ENCODE measurements at regions not wholly inside any gene's neighbourhood (a gene's known extent, or its start where the extent isn't known, plus 50 kb on each side); places are given as distances from the start of the nearest gene placed in this dataset.

DNA sequence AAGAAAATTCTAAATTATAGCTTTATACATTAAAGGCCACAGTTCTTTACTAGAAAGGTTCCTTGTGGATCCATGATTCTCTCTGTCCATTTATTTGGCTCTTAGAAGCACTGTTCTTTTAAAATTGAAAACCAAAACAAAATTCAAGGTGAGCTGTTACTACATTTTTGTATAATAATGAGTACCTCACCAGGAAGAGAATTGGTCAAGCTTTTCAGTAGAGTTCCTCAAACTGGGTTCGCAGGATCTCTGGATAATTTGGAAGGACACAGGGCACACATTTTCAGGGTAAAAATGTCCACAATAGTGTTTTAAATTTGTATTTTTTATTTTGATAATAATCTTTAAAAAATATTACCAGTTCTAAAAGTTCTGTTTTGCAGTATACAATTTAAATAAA lies 93.0 kb downstream of the PPP1R3A start:
- no peak for DNase-seq

DNA sequence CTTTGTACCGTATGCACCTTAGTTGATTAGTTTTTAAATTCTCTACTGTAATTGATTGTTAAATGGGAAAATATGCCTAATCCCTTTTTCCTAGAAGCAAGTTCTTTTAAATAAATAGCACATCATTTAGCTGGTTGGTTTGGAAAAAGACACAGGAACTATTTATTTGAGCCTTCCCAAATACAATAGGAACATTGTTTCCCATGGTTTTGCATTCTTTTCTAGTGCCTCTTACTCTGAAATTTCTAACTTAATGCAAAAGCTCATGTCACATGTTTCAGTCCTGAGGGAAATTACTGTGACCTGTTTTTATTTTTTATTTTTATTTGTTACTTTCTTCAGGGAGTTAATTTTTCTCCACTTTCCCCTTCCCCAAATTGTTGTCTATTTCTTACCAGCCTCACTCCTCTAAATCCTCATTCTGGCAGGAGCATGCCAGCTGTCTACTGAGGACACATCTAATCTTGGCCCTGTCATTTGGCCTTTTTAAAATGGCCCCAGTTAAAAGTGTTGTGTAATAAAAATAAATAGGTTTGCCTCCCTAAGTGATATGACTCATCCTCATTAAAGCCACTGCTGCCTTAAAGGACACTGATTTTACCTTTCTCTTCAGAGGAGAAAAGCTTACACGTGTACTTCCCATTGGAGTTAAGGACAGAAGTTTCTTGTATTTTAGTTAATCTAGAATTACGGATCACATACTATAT lies 94.5 kb downstream of the PPP1R3A start:
- DNase-seq, result no peak

- no peak for DNase-seq
Observed at GRCh38 chr7:113819474-113819873, 99.3 kb downstream of the PPP1R3A start.

GRCh38 chr7:113816639-113817038 lies 102.2 kb downstream of the PPP1R3A start:
- no peak for DNase-seq

DNA sequence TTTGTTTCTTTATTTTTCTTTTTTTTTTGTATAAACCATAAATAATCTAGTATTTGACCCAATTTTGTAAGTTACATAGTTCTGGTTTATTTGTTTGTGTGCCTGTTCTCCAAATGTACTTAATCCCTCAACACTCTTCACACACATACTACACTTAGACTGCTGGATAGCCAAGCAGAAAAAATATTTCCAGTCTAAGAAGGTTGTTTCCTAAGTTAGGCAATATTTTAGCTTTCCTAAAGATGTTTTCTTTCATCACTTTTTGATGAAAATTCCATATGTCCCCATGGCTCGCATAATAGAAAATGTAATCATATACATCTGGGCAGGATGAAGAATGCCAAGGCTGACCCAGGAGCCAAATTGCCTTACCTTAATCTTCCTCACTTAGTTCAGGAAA lies 105.3 kb downstream of the PPP1R3A start:
- DNase-seq, result no peak

DNA sequence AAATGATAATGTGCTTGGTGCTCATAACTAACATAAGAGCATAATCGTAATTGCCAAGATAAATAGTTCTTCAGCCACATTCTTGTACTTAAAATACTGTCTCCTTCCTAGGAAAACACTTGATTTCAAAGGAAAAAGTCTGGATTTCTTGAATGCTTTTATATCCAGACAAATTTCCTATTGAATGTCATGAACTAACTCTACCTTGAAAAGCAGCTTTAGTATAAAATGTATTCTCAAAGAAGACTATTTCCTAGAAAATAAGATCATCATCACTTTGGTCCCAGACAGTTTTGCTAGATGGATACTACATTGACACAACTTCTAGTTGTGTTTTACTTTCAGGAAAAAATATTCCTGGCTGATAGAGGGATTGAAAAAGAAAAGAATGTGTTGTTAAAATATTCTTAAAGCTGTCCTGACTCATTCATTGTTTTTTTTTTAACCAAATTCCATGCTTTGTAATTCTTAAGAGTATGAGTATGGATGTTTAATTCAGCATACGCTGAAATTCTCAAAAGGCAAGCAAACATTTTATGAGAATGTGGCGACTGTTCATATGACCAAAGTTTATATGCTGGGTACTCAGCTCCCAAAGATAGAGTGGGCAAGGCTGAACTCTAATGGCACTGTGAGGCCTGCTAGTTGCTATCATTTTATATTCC lies 106.1 kb downstream of the PPP1R3A start:
- DNase-seq, result no peak

DNA sequence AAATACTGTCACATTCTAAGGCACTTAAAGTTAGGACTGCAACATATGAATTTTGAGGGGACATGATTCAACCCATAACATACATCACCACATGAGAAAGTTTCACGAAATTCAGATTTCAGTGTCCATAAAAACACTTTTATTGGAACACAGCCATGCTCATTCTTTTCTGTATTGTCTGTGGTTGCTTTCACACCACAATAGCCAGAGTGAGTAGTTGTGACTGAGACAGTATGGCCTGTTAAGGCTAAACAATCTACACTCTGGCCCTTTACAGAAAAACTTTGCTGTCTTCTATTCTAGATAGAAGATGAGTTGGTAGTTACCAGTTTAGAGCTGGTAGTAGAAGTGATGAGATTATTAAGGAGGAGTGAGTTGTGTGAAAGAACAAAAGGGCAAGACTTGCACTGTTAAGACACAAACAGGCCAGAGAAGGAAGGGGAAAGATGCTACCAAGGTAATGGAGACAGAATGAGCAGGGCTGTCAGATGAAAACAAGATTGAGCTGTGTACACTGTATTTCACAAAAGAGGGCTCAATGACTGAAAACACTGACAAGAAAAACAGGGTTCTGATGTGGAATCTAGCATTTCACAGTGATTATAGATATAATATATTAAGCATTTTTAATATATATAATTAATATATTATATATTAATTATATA lies 108.6 kb downstream of the PPP1R3A start:
- no peak for DNase-seq

DNA sequence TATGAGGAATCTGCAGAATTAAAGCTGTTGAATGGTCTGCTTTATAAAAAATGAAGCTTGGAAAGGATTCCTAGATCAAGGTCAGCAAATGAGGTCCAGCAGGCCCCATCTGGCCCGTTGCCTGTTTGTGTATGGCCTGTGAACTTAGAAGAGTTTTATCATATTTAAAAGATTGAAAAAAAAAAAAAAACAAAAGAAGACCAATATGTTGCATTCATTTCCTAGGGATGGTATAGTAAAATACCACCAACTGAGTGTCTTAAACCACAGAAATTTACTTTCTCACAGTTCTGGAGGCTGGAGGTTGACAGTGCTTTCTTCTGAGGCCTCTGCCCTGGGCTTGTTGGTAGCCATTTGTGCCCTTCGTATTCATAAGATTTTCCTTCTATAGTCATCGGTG lies 109.2 kb downstream of the PPP1R3A start:
- no peak for DNase-seq

GRCh38 chr7:113806633-113807327 lies 112.0 kb downstream of the PPP1R3A start:
- DNase-seq, result no peak

DNA sequence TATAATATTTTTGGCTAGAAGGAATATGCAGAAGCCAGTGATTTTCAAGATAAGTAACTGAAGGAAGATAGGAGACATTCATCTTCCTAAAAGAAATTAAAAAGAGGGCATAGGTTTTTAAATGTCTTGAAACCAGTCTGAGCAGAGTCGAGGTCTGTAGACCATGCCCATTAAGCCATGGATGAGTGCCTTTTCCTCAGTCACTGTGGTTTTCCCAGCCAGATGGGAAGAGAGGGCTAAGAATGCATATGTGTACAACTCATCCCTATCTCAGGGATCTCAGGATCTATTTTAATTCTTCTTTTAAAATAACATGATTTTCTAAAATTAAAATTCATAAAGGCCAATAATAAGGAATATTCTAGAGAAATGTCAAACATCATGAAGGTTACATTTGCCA lies 112.8 kb downstream of the PPP1R3A start:
- DNase-seq, result no peak

DNA sequence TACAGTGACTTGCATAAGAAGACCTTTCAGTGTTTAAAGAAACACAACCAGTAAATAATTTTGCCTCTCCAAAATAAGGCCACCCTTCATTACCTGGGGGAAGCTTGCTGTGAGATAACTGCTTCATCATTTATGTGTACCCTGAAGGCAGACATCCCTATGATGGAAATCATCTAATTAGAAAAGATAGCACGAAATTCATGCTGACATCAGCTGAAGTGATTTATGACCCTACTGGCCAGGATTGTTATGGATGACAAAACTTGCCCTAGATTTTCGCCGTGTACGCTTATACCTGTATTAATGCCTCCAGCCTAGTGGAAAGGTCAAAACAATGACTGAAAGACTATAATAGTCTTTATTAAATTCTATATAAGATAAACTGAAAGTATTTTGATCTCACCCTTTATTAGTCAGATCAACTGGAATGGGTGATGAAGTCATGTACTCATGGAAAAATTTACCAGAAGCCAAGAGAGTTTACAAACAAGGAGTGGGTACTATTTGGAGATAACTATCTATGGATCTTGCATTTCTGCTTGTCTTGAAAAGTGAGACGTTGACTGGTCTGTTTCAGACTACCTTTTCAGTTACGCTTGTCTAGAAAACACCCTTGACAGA lies 114.2 kb downstream of the PPP1R3A start:
- no peak for DNase-seq

DNA sequence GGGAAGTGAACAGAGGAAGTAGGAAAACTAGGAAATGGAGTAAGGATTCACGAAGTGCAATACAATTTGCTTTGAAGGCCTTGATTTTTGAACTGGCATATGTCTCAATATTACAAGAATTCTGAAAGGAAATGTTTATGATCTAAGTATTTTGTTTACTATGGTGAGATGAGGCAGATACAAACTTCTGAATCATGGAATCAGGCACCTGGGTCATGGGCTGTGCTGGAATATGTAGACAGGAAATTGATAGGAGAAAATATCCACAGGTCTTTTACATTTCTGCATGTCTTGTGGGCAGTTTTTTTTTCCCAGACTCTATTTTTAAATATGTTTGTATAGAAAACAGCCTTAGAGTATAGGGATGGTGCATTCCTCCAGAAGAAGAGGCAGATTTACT lies 117.1 kb downstream of the PPP1R3A start:
- DNase-seq, result no peak

DNA sequence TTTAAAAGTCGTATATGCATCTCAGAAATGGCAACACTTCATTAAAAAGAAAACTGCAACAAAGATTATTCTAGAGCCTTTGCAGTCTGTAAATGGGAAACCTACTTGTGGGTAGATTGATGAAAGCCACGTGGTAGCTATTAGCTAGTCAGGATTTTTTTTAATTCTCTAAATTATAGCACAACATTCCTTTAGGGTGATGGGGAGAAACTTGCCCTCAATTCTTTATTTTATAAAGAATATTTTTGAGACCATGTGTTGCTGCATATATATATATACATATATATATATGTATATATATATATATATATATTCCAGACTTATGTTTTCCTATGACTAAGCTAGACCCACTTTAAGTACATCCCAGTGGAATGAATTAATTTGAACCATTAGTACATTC lies 118.0 kb downstream of the PPP1R3A start:
- DNase-seq, result no peak

GRCh38 chr7:113799896-113800295 lies 118.9 kb downstream of the PPP1R3A start:
- DNase-seq, result no peak

GRCh38 chr7:113797420-113798010 lies 121.3 kb downstream of the PPP1R3A start:
- DNase-seq, result no peak

- DNase-seq, result no peak
Observed at GRCh38 chr7:113796557-113796956, 122.3 kb downstream of the PPP1R3A start.

- DNase-seq, result no peak
Observed at GRCh38 chr7:113794573-113794972, 124.2 kb downstream of the PPP1R3A start.

GRCh38 chr7:113793171-113793570 lies 125.6 kb downstream of the PPP1R3A start:
- no peak for DNase-seq

DNA sequence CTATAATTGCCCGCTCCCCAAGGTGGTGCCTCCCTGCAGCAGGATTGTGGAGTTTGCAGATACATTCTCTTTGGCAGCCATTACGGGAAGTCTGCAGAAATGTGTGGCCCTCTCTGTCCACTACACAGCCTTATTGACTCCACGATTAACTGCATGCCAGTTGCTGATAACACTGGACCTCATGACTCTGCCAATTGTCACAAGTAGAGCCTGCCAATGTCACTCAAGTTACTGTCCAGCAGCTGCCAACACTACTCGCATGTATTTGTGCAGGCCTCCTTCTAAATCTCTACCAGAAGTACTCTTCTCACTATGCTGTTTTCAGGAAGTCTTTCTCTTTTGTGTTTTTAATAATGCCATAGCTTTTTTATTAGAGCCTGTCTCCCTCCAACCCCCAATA lies 128.8 kb downstream of the PPP1R3A start:
- DNase-seq, result no peak

- DNase-seq, result no peak
Observed at GRCh38 chr7:113787106-113787505, 131.7 kb downstream of the PPP1R3A start.

DNA sequence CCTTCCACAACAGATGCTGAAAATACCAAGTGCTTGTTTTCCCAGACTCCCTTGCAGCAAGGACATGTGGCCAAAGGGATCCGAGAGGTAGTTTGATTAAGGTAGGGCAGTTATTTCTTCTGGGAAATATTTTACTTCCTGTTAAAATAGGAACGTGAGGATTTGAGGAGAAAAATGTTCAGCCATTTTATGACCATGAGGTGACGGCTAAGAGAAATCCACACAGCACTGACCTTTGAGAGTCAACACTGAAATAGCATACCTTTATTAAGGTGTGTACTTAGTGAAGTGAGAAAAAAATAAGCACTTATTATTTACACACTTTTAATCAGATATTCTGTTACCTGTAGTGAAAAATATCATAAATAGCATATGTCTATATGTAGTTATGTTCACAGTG lies 133.9 kb downstream of the PPP1R3A start:
- DNase-seq, result no peak

DNA sequence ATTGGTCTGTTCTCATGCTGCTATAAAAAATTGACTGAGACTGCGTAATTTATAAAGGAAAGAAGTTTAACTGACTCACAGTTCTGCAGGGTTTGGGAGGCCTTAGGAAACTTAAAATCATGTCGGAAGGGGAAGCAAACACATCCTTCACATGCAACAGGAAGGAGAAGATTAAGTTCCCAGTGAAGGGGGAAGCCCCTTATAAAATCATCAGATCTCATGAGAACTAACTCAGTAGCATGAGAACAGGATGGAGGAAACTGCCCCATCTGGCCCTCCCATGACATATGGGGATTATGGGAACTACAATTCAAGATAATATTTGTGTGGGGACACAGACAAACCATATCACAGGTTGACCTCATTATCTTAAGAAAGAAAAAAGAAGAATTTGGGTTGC lies 134.5 kb downstream of the PPP1R3A start:
- no peak for DNase-seq

- DNase-seq, result no peak
Observed at GRCh38 chr7:113783403-113783802, 135.4 kb downstream of the PPP1R3A start.
